ENCODE measurements at regions not wholly inside any gene's neighbourhood (a gene's known extent, or its start where the extent isn't known, plus 50 kb on each side); places are given as distances from the start of the nearest gene placed in this dataset.

DNA sequence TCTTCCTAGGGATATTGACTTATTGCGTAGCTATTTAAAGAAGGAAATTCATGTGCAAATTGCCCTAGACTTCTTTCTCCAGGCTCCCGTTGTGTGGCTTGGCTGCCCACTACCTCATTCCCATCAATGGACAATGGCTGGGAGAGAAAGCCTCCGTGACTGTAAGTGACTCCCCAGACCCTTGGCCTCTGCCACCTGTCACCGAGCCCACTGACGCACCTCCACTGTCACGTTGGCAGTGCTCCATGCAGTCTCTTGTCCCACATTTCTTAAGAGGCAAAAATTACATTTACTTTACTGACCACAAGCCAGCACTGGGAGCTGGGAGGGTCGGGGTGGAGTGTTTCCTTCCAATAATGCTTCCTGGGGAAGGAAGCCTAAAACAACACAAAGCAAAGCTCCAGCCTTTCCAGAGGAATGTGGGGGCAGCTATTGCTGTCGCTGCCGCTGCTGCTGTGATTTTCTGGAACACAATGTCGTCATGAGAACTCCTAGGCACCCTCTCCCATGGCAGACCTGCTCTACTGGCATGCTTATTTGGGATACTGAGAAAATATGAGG, 89.7 kb upstream of the STEAP1B start:
- H3F3A ChIP-seq (replicated peaks; ENCODE audit: insufficient read depth) = no peaks in the 10 kb centered on the region
- no peak overlapping the region for H2AFZ ChIP-seq (ENCODE audit: low read depth)
- no peak overlapping the region for H3K4me2 ChIP-seq
- WGBS (ENCODE audit: low lambda C conversion rate) = 15% methylated on average over 10 of the region's 10 CpGs
- ChIA-PET CTCF (interaction anchor here (1.1 to 1.4 kb wide), 2 partner anchors 29 to 466 kb away, joined by 3 to 5 read pairs; no protein-coding TSS in a partner anchor), POLR2A (no interaction called here)
- no peaks in the 10 kb centered on the region for H3K9me3 ChIP-seq
- no peaks in the 10 kb centered on the region for H3K9me2 ChIP-seq
- no peak for DNase-seq
- H3K4me3 ChIP-seq (ENCODE audit: low read depth in 2 of 2, low read length in 1 of 2) = no peak overlapping the region
- H3K27me3 ChIP-seq (ENCODE audit: insufficient read depth) = no peaks in the 10 kb centered on the region; the same call in 1 of the 2 replicates
- H3K79me2 ChIP-seq (ENCODE audit: insufficient read depth) = no peaks in the 10 kb centered on the region
- H3K9ac ChIP-seq = no peak overlapping the region
- TF ChIP-seq TEAD4 (IDR thresholded peaks at IDR 0.05; ENCODE audit: borderline replicate concordance, insufficient read depth) (no peak), RAD21 (IDR thresholded peaks at IDR 0.05; ENCODE audit: low read length) (no peak), RXRA (IDR thresholded peaks at IDR 0.05; ENCODE audit: borderline replicate concordance, low read depth) (no peak), NRF1 (IDR thresholded peaks at IDR 0.05; ENCODE audit: low read depth, low read length) (no peak), FOXM1 (IDR thresholded peaks at IDR 0.05; ENCODE audit: low read depth) (no peak), POLR2AphosphoS5 (IDR thresholded peaks at IDR 0.05; ENCODE audit: low read depth, low read length) (no peak), TAF1 (IDR thresholded peaks at IDR 0.05; ENCODE audit: borderline replicate concordance, low read depth, low read length) (no peak), EP300 (IDR thresholded peaks at IDR 0.05; ENCODE audit: borderline replicate concordance in 1 of 2, low read depth in 1 of 2, low read length in 1 of 2) (no peak), NFIC (IDR thresholded peaks at IDR 0.05; ENCODE audit: borderline replicate concordance) (no peak)
- TF ChIP-seq, protein P1, sequence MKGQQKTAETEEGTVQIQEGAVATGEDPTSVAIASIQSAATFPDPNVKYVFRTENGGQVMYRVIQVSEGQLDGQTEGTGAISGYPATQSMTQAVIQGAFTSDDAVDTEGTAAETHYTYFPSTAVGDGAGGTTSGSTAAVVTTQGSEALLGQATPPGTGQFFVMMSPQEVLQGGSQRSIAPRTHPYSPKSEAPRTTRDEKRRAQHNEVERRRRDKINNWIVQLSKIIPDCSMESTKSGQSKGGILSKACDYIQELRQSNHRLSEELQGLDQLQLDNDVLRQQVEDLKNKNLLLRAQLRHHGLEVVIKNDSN (IDR thresholded peaks at IDR 0.05; ENCODE audit: borderline replicate concordance, low read depth) = no peak
- TF ChIP-seq, protein P2, sequence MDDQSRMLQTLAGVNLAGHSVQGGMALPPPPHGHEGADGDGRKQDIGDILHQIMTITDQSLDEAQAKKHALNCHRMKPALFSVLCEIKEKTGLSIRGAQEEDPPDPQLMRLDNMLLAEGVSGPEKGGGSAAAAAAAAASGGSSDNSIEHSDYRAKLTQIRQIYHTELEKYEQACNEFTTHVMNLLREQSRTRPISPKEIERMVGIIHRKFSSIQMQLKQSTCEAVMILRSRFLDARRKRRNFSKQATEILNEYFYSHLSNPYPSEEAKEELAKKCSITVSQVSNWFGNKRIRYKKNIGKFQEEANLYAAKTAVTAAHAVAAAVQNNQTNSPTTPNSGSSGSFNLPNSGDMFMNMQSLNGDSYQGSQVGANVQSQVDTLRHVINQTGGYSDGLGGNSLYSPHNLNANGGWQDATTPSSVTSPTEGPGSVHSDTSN (IDR thresholded peaks at IDR 0.05) = no peak
- H3K27ac ChIP-seq (ENCODE audit: low read depth in 2 of 2, low read length in 1 of 2) = no peak overlapping the region
- H3K4me1 ChIP-seq (ENCODE audit: control insufficient read depth in 1 of 2, insufficient read depth in 2 of 2, low read depth in 1 of 2, low read length in 1 of 2) = peaks cover 0 to 3% of the 10 kb centered on the region in 2 experiments; a peak in 2 of 4 replicates
- no peaks in the 10 kb centered on the region for H4K20me1 ChIP-seq (ENCODE audit: insufficient read depth)
- H3K36me3 ChIP-seq (replicated peaks in 1 of 2; ENCODE audit: control insufficient read depth in 1 of 2, insufficient read depth in 2 of 2, low read length in 1 of 2) = no peaks in the 10 kb centered on the region

DNA sequence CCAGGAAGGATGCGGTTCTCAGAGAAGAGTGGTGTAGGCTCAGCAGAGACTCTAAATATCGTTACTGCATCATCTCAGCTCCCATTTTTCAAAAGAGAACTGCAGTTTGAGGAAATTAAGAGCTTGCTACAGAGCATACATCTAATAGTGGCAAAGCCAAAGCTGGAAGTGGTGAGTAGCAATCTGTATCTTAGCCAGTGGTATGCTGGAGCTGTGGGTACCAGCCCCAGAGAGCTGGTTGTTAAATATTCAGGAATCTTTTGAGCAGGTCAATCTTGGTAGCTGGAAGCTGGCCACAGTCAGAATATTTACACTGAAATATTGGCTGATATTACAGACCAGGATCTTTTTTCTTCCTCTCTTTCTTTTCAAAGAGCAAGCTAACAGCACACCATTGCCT, 88.4 kb upstream of the STEAP1B start:
- POLR2A ChIA-PET = no interaction called here
- Histone ChIP-seq H3K4me2 (no peak overlapping the region), H3K4me3 (ENCODE audit: low read depth in 2 of 2, low read length in 1 of 2) (no peak overlapping the region), H2AFZ (ENCODE audit: low read depth) (no peak overlapping the region), H3K27ac (ENCODE audit: low read depth in 2 of 2, low read length in 1 of 2) (peak overlapping the region in 1 of 2 experiments; percentile 30; a peak in 1 of 4 replicates), H3K36me3 (replicated peaks in 1 of 2; ENCODE audit: control insufficient read depth in 1 of 2, insufficient read depth in 2 of 2, low read length in 1 of 2) (no peaks in the 10 kb centered on the region), H3K9me3 (no peaks in the 10 kb centered on the region), H3K9me2 (no peaks in the 10 kb centered on the region), H3K27me3 (ENCODE audit: insufficient read depth) (no peaks in the 10 kb centered on the region; the same call in 1 of the 2 replicates), H3K9ac (no peak overlapping the region), H3K4me1 (ENCODE audit: control insufficient read depth in 1 of 2, insufficient read depth in 2 of 2, low read depth in 1 of 2, low read length in 1 of 2) (peaks cover 0 to 3% of the 10 kb centered on the region in 2 experiments; a peak in 2 of 4 replicates), H4K20me1 (ENCODE audit: insufficient read depth) (no peaks in the 10 kb centered on the region), H3K79me2 (ENCODE audit: insufficient read depth) (no peaks in the 10 kb centered on the region), H3F3A (replicated peaks; ENCODE audit: insufficient read depth) (peaks cover 4% of the 10 kb centered on the region)
- CTCF ChIA-PET = interaction anchor here (1.0 kb wide), 1 partner anchor 468 kb away, joined by 5 read pairs; no protein-coding TSS in a partner anchor
- WGBS (ENCODE audit: low lambda C conversion rate) = 31% methylated on average over 2 of the region's 2 CpGs
- TF ChIP-seq CHD2 (IDR thresholded peaks at IDR 0.05; ENCODE audit: low read length, partially characterized antibody) = no peak
- no peak for DNase-seq

Measured in SK-N-SH (cell line).